K562 (cell line): ENCODE measurements at regions not wholly inside any gene's neighbourhood (a gene's known extent, or its start where the extent isn't known, plus 50 kb on each side); places are given as distances from the start of the nearest gene placed in this dataset.

ENCODE experiments used
- ATAC-seq: fragments of 200-7000 bp; cut with Tn5 transposase; 3 replicates; pipeline ENCODE4 v1.9.1; 2020; ENCODE audit warnings: moderate library complexity
- BruUV-seq: library from RNA; stranded (reverse); fragments of 400-500 nt; replicated peaks from 2 replicates; lab custom pipeline; 2021; lab: Mats Ljungman, UMichigan
- CTCF ChIA-PET: fragments of 300-600 bp; formaldehyde crosslinking; extraction: SDS; loops from one replicate; lab custom pipeline; 2021; ENCODE audit warnings: low intra/inter-chr PET ratio; lab: Yijun Ruan, JAX
- POLR2A ChIA-PET: fragments of 300-600, 350-650 bp; sonication (Branson Sonifier 250); formaldehyde crosslinking; extraction: SDS; loops from one replicate; lab custom pipeline; 2021; ENCODE audit warnings: antibody characterized with exemption, inconsistent platforms; lab: Yijun Ruan, JAX
- DNase-seq, 4 experiments: peaks; one replicate each; pipeline versions ENCODE4 v3.0.0 to v3.0.0-alpha.2; 2011 to 2018; ENCODE audit warnings: low spot score in 3 of 4, mixed read lengths in 3 of 4; ENCODE audit errors: extremely low read depth in 1 of 4
- FAIRE-seq: peaks from 2 replicates; lab custom pipeline; 2011; peaks lifted over from hg19 to GRCh38; lab: Jason Lieb, UNC
- H2AFZ ChIP-seq: 2 replicates; pipeline ENCODE4 v1.6.0; 2011; ENCODE audit warnings: low read depth, low read length, control low read depth, inconsistent platforms
- H3K27ac ChIP-seq: fragments of 200-600 bp; 3 replicates; pipeline ENCODE4 v1.8.0; 2011; ENCODE audit warnings: low read depth, mild to moderate bottlenecking, control low read depth, inconsistent platforms, low read length, moderate library complexity, mixed read lengths; ENCODE audit errors: extremely low read depth
- H3K27me3 ChIP-seq, 2 experiments: fragments of 300-600 bp in 1 of 2; 2 replicates in 1 of 2; 3 replicates in 1 of 2; pipeline versions ENCODE4 v1.6.0 to v1.8.0; 2011; ENCODE audit warnings: inconsistent platforms in 2 of 2, low read length in 2 of 2, mild to moderate bottlenecking in 1 of 2, mixed read lengths in 1 of 2, moderate library complexity in 1 of 2; ENCODE audit not compliant: control insufficient read depth in 2 of 2, insufficient read depth in 2 of 2
- H3K36me3 ChIP-seq: fragments of 300-600 bp; 3 replicates; pipeline ENCODE4 v1.8.0; 2011; ENCODE audit warnings: mild to moderate bottlenecking, low read length, inconsistent platforms; ENCODE audit not compliant: control insufficient read depth, insufficient read depth
- H3K4me1 ChIP-seq, 2 experiments: fragments of 200-600 bp in 1 of 2; replicated peaks in 1 of 2; 2 replicates in 1 of 2; 3 replicates in 1 of 2; pipeline versions ENCODE4 v1.5.1 to v1.8.0; 2011; ENCODE audit warnings: inconsistent platforms in 2 of 2, low read length in 2 of 2, mild to moderate bottlenecking in 1 of 2, mixed read lengths in 1 of 2, moderate library complexity in 1 of 2; ENCODE audit not compliant: control insufficient read depth in 2 of 2, insufficient read depth in 2 of 2
- H3K4me2 ChIP-seq: 2 replicates; pipeline ENCODE4 v1.6.1; 2011; ENCODE audit warnings: low read length, control low read depth, inconsistent platforms, mixed read lengths; ENCODE audit not compliant: insufficient read depth
- H3K4me3 ChIP-seq: fragments of 200-600 bp; sonication (generic), shearing (Covaris generic); 2 replicates; pipeline ENCODE4 v1.5.1; 2016; ENCODE audit warnings: control low read depth, inconsistent platforms
- H3K79me2 ChIP-seq: fragments of 200-600 bp; 3 replicates; pipeline ENCODE4 v1.8.0; 2011; ENCODE audit warnings: low read length, inconsistent platforms; ENCODE audit not compliant: control insufficient read depth, insufficient read depth
- H3K9ac ChIP-seq, 2 experiments: 2 replicates each; pipeline versions ENCODE4 v1.6.0 to v1.6.1; 2011; ENCODE audit warnings: low read depth in 2 of 2, low read length in 2 of 2, control low read depth in 1 of 2, inconsistent platforms in 1 of 2, mild to moderate bottlenecking in 1 of 2, mixed read lengths in 1 of 2; ENCODE audit not compliant: insufficient read depth in 1 of 2
- H3K9me1 ChIP-seq: one replicate; pipeline ENCODE4 v1.6.0; 2011; ENCODE audit warnings: inconsistent platforms, mild to moderate bottlenecking, low read length, moderate library complexity; ENCODE audit not compliant: control insufficient read depth, insufficient read depth
- H3K9me3 ChIP-seq: replicated peaks from 2 replicates; pipeline ENCODE4 v1.5.1; 2011; ENCODE audit warnings: low read depth, low read length, inconsistent platforms; ENCODE audit not compliant: control insufficient read depth, insufficient read depth
- H4K20me1 ChIP-seq: replicated peaks from 2 replicates; pipeline ENCODE4 v1.6.1; 2011; ENCODE audit warnings: low read length, inconsistent platforms, mixed read lengths; ENCODE audit not compliant: control insufficient read depth, insufficient read depth
- DNMT1 ChIP-seq: fragments of 450-650 bp; IDR thresholded peaks from 2 replicates; pipeline ENCODE4 v1.6.1; 2016; ENCODE audit warnings: antibody characterized with exemption, mild to moderate bottlenecking
- HNRNPL ChIP-seq: fragments of 200-400 bp; formaldehyde crosslinking; IDR thresholded peaks from 2 replicates; pipeline ENCODE4 v1.6.1; 2017; ENCODE audit warnings: low read depth, mild to moderate bottlenecking, low read length
- NELFE ChIP-seq: IDR thresholded peaks from 2 replicates; pipeline ENCODE4 v1.6.1; 2011; ENCODE audit warnings: mild to moderate bottlenecking; ENCODE audit not compliant: insufficient read depth, insufficient read length
- PHF21A ChIP-seq: fragments of 450-650 bp; IDR thresholded peaks from 2 replicates; pipeline ENCODE4 v1.6.1; 2017; ENCODE audit warnings: low read depth, borderline replicate concordance
- STAT5A ChIP-seq: IDR thresholded peaks from 2 replicates; pipeline ENCODE4 v1.6.1; 2012; ENCODE audit warnings: low read length, inconsistent platforms, borderline replicate concordance
- ZNF347 ChIP-seq: fragments of 450-650 bp; formaldehyde crosslinking; IDR thresholded peaks from 2 replicates; pipeline ENCODE4 v1.4.0; 2020; ENCODE audit warnings: low read depth, mild to moderate bottlenecking, moderate library complexity
- WGBS: fragments of 100-300 bp; shearing (Covaris generic); methylation state at CpG from one replicate; pipeline ENCODE4 v1.1.6; 2016; ENCODE audit warnings: low coverage, mixed read lengths; ENCODE audit not compliant: insufficient coverage; ENCODE audit errors: missing lambda C conversion rate; 5-methylcytosine and 5-hydroxymethylcytosine counted together
- in situ Hi-C: fragments of 300-500 bp; cut with MboI; formaldehyde crosslinking; loops from 4 replicates; pipeline ENCODE4 v1.15.0; 2018; ENCODE audit warnings: inconsistent platforms, mixed read lengths
- intact Hi-C: fragments of 100-400 bp; cut with micrococcal nuclease; formaldehyde crosslinking; loops from 2 replicates; pipeline ENCODE4 v1.14.2; 2022
- TF ChIP-seq, protein P1 (sequence below): fragments of 450-650 bp; IDR thresholded peaks from 2 replicates; pipeline ENCODE4 v1.6.1; 2016; ENCODE audit warnings: low read depth
- TF ChIP-seq, protein P2 (sequence below): fragments of 250-450 bp; sonication (Bioruptor Pico); IDR thresholded peaks from 2 replicates; pipeline ENCODE4 v1.5.0; 2022; ENCODE audit warnings: mild to moderate bottlenecking

DNA sequence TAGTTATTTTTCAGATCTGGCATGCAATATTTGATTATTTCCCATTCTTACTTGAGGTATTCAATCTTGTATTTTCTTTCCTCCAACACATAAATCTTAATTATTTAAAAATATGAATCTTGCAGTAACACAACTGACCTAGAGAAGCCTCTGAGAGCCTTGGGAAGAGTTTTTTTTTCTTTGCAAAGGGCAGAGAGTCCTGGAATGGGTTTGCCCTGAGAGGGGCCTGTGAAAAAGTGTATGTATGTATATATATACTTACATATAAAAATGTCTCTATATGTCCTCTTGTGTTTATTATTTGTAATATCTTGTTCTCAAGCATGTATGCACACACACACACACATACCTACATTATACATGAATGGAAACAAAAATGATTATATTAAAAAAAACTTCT, 801.2 kb upstream of the SLITRK1 start:
- in situ Hi-C loops (no loop called here), intact Hi-C loops (no loop called here)
- no peaks in the 10 kb centered on the region for H3K27me3 ChIP-seq
- no peaks in the 10 kb centered on the region for H4K20me1 ChIP-seq
- no peak for ATAC-seq
- H3K9me3 ChIP-seq = no peaks in the 10 kb centered on the region
- no peak overlapping the region for H2AFZ ChIP-seq
- no peaks in the 10 kb centered on the region for H3K36me3 ChIP-seq
- ChIA-PET POLR2A (no interaction called here), CTCF (no interaction called here)
- H3K4me2 ChIP-seq = no peak overlapping the region
- no peak overlapping the region for H3K9ac ChIP-seq
- H3K9me1 ChIP-seq = no peaks in the 10 kb centered on the region
- H3K4me1 ChIP-seq = no peaks in the 10 kb centered on the region
- H3K4me3 ChIP-seq = no peak overlapping the region
- H3K79me2 ChIP-seq = no peaks in the 10 kb centered on the region
- no peak for DNase-seq
- no peak overlapping the region for H3K27ac ChIP-seq
- no TSS peak for BruUV-seq
- FAIRE-seq = no peak
- TF ChIP-seq NELFE = no peak
- no peak for TF ChIP-seq STAT5A
- no peak for TF ChIP-seq HNRNPL
- TF ChIP-seq PHF21A = no peak
- TF ChIP-seq DNMT1 = no peak
- TF ChIP-seq ZNF347 (CRISPR knock-in tag) = no peak

DNA sequence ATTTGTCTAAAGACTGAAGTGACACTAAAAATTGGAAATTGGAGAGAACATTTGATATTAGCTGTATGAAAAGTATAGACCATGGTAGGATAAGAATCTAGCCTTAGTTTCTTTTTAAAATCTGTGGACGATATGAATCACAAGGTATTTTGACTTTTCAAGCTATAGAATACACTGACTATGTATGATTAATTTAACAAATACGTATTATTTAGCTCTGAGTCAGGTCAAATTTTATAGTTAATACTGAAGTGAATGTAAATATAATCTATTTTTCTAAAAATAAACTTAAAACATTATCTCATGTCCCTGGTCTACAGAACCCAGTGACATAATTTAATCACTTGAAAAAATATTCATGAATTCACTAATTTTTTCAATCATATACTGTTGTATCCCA, 795.6 kb upstream of the SLITRK1 start:
- BruUV-seq = no TSS peak
- Histone ChIP-seq H3K4me1 (no peaks in the 10 kb centered on the region), H3K4me3 (no peak overlapping the region), H3K9ac (no peak overlapping the region), H2AFZ (no peak overlapping the region), H3K27me3 (no peaks in the 10 kb centered on the region), H3K4me2 (no peak overlapping the region), H3K9me1 (no peaks in the 10 kb centered on the region), H3K9me3 (no peaks in the 10 kb centered on the region), H4K20me1 (no peaks in the 10 kb centered on the region), H3K27ac (no peak overlapping the region), H3K79me2 (no peaks in the 10 kb centered on the region), H3K36me3 (no peaks in the 10 kb centered on the region)
- CTCF ChIA-PET = no interaction called here
- ATAC-seq (no peak), DNase-seq (no peak), FAIRE-seq (no peak)
- in situ Hi-C loops (no loop called here), intact Hi-C loops (no loop called here)
- POLR2A ChIA-PET = no interaction called here
- WGBS = 0% methylated on average over 2 of the region's 2 CpGs
- TF ChIP-seq, protein P1, sequence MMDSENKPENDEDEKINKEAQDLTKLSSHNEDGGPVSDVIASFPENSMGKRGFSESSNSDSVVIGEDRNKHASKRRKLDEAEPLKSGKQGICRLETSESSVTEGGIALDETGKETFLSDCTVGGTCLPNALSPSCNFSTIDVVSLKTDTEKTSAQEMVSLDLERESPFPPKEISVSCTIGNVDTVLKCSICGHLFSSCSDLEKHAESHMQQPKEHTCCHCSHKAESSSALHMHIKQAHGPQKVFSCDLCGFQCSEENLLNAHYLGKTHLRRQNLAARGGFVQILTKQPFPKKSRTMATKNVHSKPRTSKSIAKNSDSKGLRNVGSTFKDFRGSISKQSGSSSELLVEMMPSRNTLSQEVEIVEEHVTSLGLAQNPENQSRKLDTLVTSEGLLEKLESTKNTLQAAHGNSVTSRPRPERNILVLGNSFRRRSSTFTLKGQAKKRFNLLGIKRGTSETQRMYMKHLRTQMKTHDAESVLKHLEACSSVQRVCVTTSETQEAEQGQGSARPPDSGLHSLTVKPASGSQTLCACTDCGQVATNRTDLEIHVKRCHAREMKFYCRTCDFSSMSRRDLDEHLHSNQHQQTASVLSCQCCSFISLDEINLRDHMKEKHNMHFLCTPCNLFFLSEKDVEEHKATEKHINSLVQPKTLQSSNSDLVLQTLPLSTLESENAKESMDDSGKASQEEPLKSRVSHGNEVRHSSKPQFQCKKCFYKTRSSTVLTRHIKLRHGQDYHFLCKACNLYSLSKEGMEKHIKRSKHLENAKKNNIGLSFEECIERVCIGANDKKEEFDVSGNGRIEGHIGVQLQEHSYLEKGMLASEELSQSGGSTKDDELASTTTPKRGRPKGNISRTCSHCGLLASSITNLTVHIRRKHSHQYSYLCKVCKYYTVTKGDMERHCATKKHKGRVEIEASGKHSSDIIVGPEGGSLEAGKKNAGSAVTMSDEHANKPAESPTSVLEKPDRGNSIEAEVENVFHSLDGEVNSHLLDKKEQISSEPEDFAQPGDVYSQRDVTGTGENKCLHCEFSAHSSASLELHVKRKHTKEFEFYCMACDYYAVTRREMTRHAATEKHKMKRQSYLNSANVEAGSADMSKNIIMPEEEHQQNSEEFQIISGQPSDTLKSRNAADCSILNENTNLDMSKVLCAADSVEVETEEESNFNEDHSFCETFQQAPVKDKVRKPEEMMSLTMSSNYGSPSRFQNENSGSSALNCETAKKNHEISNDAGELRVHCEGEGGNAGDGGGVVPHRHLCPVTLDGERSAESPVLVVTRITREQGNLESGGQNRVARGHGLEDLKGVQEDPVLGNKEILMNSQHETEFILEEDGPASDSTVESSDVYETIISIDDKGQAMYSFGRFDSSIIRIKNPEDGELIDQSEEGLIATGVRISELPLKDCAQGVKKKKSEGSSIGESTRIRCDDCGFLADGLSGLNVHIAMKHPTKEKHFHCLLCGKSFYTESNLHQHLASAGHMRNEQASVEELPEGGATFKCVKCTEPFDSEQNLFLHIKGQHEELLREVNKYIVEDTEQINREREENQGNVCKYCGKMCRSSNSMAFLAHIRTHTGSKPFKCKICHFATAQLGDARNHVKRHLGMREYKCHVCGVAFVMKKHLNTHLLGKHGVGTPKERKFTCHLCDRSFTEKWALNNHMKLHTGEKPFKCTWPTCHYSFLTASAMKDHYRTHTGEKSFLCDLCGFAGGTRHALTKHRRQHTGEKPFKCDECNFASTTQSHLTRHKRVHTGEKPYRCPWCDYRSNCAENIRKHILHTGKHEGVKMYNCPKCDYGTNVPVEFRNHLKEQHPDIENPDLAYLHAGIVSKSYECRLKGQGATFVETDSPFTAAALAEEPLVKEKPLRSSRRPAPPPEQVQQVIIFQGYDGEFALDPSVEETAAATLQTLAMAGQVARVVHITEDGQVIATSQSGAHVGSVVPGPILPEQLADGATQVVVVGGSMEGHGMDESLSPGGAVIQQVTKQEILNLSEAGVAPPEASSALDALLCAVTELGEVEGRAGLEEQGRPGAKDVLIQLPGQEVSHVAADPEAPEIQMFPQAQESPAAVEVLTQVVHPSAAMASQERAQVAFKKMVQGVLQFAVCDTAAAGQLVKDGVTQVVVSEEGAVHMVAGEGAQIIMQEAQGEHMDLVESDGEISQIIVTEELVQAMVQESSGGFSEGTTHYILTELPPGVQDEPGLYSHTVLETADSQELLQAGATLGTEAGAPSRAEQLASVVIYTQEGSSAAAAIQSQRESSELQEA = no peak
- TF ChIP-seq, protein P2, sequence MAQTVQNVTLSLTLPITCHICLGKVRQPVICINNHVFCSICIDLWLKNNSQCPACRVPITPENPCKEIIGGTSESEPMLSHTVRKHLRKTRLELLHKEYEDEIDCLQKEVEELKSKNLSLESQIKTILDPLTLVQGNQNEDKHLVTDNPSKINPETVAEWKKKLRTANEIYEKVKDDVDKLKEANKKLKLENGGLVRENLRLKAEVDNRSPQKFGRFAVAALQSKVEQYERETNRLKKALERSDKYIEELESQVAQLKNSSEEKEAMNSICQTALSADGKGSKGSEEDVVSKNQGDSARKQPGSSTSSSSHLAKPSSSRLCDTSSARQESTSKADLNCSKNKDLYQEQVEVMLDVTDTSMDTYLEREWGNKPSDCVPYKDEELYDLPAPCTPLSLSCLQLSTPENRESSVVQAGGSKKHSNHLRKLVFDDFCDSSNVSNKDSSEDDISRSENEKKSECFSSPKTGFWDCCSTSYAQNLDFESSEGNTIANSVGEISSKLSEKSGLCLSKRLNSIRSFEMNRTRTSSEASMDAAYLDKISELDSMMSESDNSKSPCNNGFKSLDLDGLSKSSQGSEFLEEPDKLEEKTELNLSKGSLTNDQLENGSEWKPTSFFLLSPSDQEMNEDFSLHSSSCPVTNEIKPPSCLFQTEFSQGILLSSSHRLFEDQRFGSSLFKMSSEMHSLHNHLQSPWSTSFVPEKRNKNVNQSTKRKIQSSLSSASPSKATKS (CRISPR knock-in tag) = no peak
